OCI-LY1 (cell line): ENCODE measurements at regions not wholly inside any gene's neighbourhood (a gene's known extent, or its start where the extent isn't known, plus 50 kb on each side); places are given as distances from the start of the nearest gene placed in this dataset.

Experiments
- H2AFZ ChIP-seq: fragments of 200-600 bp; sonication (generic), shearing (Covaris generic); 2 replicates; pipeline ENCODE4 v1.6.0; 2014; ENCODE audit warnings: antibody characterized with exemption, mild to moderate bottlenecking, low read length
- H3F3A ChIP-seq: fragments of 200-600 bp; sonication (generic), shearing (Covaris generic); 2 replicates; pipeline ENCODE4 v1.6.0; 2014; ENCODE audit warnings: mild to moderate bottlenecking, antibody characterized with exemption, low read length, moderate library complexity; ENCODE audit not compliant: insufficient read depth
- H3K27ac ChIP-seq: fragments of 200-600 bp; sonication (generic); 2 replicates; pipeline ENCODE4 v1.5.1; 2014; ENCODE audit warnings: low read length, mixed run types, mild to moderate bottlenecking, low read depth; ENCODE audit not compliant: poor library complexity, severe bottlenecking
- H3K27me3 ChIP-seq: fragments of 200-600 bp; sonication (generic); 2 replicates; pipeline ENCODE4 v1.6.0; 2014; ENCODE audit warnings: antibody characterized with exemption, mild to moderate bottlenecking, low read length, moderate library complexity; ENCODE audit not compliant: insufficient read depth
- H3K36me3 ChIP-seq: fragments of 200-600 bp; sonication (generic); 2 replicates; pipeline ENCODE4 v1.6.1; 2014; ENCODE audit warnings: mild to moderate bottlenecking, antibody characterized with exemption, low read length, moderate library complexity, mixed read lengths; ENCODE audit not compliant: insufficient read depth
- H3K4me1 ChIP-seq: fragments of 200-600 bp; sonication (generic); 2 replicates; pipeline ENCODE4 v1.5.1; 2014; ENCODE audit warnings: mild to moderate bottlenecking, low read length, moderate library complexity; ENCODE audit not compliant: insufficient read depth, severe bottlenecking
- H3K4me2 ChIP-seq: fragments of 200-600 bp; sonication (generic), shearing (Covaris generic); 2 replicates; pipeline ENCODE4 v1.6.1; 2014; ENCODE audit warnings: low read length
- H3K4me3 ChIP-seq: fragments of 200-600 bp; sonication (generic); 2 replicates; pipeline ENCODE4 v1.5.1; 2014; ENCODE audit warnings: low read length, low read depth, mild to moderate bottlenecking, mixed read lengths; ENCODE audit not compliant: poor library complexity, severe bottlenecking
- H3K79me2 ChIP-seq: fragments of 200-600 bp; shearing (Covaris generic); 2 replicates; pipeline ENCODE4 v1.6.1; 2016; ENCODE audit warnings: mixed run types, low read length, mixed read lengths; ENCODE audit not compliant: insufficient read depth
- H3K9ac ChIP-seq: fragments of 200-600 bp; sonication (generic), shearing (Covaris generic); 2 replicates; pipeline ENCODE4 v1.6.1; 2014; ENCODE audit warnings: mild to moderate bottlenecking, low read length, mixed read lengths
- H3K9me2 ChIP-seq: fragments of 200-600 bp; sonication (generic), shearing (Covaris generic); 2 replicates; pipeline ENCODE4 v1.6.1; 2014; ENCODE audit warnings: low read depth, mild to moderate bottlenecking, low read length, mixed read lengths
- H3K9me3 ChIP-seq: fragments of 200-600 bp; shearing (Covaris generic); 2 replicates; pipeline ENCODE4 v1.6.1; 2014; ENCODE audit warnings: low read length, mixed read lengths
- H4K20me1 ChIP-seq: fragments of 200-600 bp; sonication (generic), shearing (Covaris generic); 2 replicates; pipeline ENCODE4 v1.6.0; 2016; ENCODE audit warnings: mild to moderate bottlenecking, low read length; ENCODE audit not compliant: insufficient read depth
- CTCF ChIP-seq: fragments of 200-600 bp; sonication (generic), shearing (Covaris generic); IDR thresholded peaks from 2 replicates; pipeline ENCODE4 v1.5.1; 2017; ENCODE audit warnings: mild to moderate bottlenecking, antibody characterized with exemption, low read length, moderate library complexity, mixed read lengths
- EZH2 ChIP-seq: fragments of 200-600 bp; sonication (generic), shearing (Covaris generic); IDR thresholded peaks from 2 replicates; pipeline ENCODE4 v1.8.0; 2017; ENCODE audit warnings: borderline replicate concordance, mixed run types, mild to moderate bottlenecking, antibody characterized with exemption, low read length, moderate library complexity, mixed read lengths

- H3K9me2 ChIP-seq = no peaks in the 10 kb centered on the region
Measured at GRCh38 chr1:54485416-54485815, 62.6 kb upstream of the ACOT11 start.

GRCh38 chr1:54483875-54484437 lies 64.1 kb upstream of the ACOT11 start:
- TF ChIP-seq CTCF (no peak), EZH2 (no peak)
- H3K4me3 ChIP-seq = no peak overlapping the region
- H3K4me2 ChIP-seq = no peak overlapping the region

More at GRCh38 chr1:54485416-54485815, 62.6 kb upstream of the ACOT11 start:
- Histone ChIP-seq H2AFZ (no peak overlapping the region), H3K9ac (no peak overlapping the region), H3K27me3 (no peaks in the 10 kb centered on the region), H3K4me2 (no peak overlapping the region), H3F3A (no peaks in the 10 kb centered on the region; the same call in 1 of the 2 replicates), H4K20me1 (no peaks in the 10 kb centered on the region), H3K4me1 (peaks cover 23% of the 10 kb centered on the region), H3K4me3 (no peak overlapping the region), H3K36me3 (no peaks in the 10 kb centered on the region), H3K27ac (no peak overlapping the region), H3K9me3 (no peaks in the 10 kb centered on the region), H3K79me2 (no peaks in the 10 kb centered on the region)
- TF ChIP-seq EZH2 (no peak), CTCF (no peak)

GRCh38 chr1:54481201-54481884 lies 66.7 kb upstream of the ACOT11 start:
- no peaks in the 10 kb centered on the region for H4K20me1 ChIP-seq
- H3F3A ChIP-seq = no peaks in the 10 kb centered on the region
- no peak overlapping the region for H3K9ac ChIP-seq
- no peak overlapping the region for H2AFZ ChIP-seq
- H3K27ac ChIP-seq = no peak overlapping the region
- H3K4me3 ChIP-seq = no peak overlapping the region
- H3K36me3 ChIP-seq = no peaks in the 10 kb centered on the region
- TF ChIP-seq EZH2 (no peak), CTCF (no peak)
- no peaks in the 10 kb centered on the region for H3K9me2 ChIP-seq
- no peaks in the 10 kb centered on the region for H3K9me3 ChIP-seq
- no peaks in the 10 kb centered on the region for H3K27me3 ChIP-seq
- H3K79me2 ChIP-seq = no peaks in the 10 kb centered on the region
- H3K4me1 ChIP-seq = peaks cover 11% of the 10 kb centered on the region
- H3K4me2 ChIP-seq = no peak overlapping the region

More at GRCh38 chr1:54483875-54484437, 64.1 kb upstream of the ACOT11 start:
- H3K36me3 ChIP-seq = no peaks in the 10 kb centered on the region
- H3K9me2 ChIP-seq = no peaks in the 10 kb centered on the region
- H3K79me2 ChIP-seq = no peaks in the 10 kb centered on the region
- no peaks in the 10 kb centered on the region for H3K27me3 ChIP-seq
- no peak overlapping the region for H3K9ac ChIP-seq
- no peaks in the 10 kb centered on the region; the same call in 1 of the 2 replicates for H3F3A ChIP-seq
- H3K4me1 ChIP-seq = peaks cover 21% of the 10 kb centered on the region
- no peak overlapping the region for H3K27ac ChIP-seq
- H2AFZ ChIP-seq = no peak overlapping the region
- H3K9me3 ChIP-seq = no peaks in the 10 kb centered on the region
- no peaks in the 10 kb centered on the region for H4K20me1 ChIP-seq
